Left ventricle myocardium inferior (tissue), 1 donor: ENCODE measurements at regions not wholly inside any gene's neighbourhood (a gene's known extent, or its start where the extent isn't known, plus 50 kb on each side); places are given as distances from the start of the nearest gene placed in this dataset.

ENCODE experiments used
- DNase-seq: peaks from one replicate; pipeline ENCODE4 v3.0.0-alpha.2; 2020
- H3K27ac ChIP-seq: fragments of 200-600 bp; replicated peaks from 2 replicates; pipeline ENCODE4 v1.8.0; 2021
- H3K27me3 ChIP-seq: fragments of 200-600 bp; 2 replicates; pipeline ENCODE4 v1.8.0; 2021; ENCODE audit warnings: low read depth
- H3K36me3 ChIP-seq: fragments of 200-600 bp; 2 replicates; pipeline ENCODE4 v1.8.0; 2021
- H3K4me1 ChIP-seq: fragments of 200-600 bp; 2 replicates; pipeline ENCODE4 v1.8.0; 2021
- H3K4me3 ChIP-seq: fragments of 200-600 bp; 2 replicates; pipeline ENCODE4 v1.8.0; 2021; ENCODE audit warnings: mild to moderate bottlenecking, moderate library complexity
- H3K9me3 ChIP-seq: fragments of 200-600 bp; replicated peaks from 2 replicates; pipeline ENCODE4 v1.8.0; 2021
- intact Hi-C: fragments of 100-400 bp; cut with micrococcal nuclease; formaldehyde crosslinking; loops from one replicate; pipeline ENCODE4 v1.11.0; 2022
- TF ChIP-seq, protein P1 (sequence below): fragments of 200-600 bp; IDR thresholded peaks from 2 replicates; pipeline ENCODE4 v1.8.0; 2021; ENCODE audit warnings: antibody characterized with exemption, mild to moderate bottlenecking, borderline replicate concordance
- donor health status: DM: no; HTN: yes; CAD: no; lungs with severe emphysema.

DNA sequence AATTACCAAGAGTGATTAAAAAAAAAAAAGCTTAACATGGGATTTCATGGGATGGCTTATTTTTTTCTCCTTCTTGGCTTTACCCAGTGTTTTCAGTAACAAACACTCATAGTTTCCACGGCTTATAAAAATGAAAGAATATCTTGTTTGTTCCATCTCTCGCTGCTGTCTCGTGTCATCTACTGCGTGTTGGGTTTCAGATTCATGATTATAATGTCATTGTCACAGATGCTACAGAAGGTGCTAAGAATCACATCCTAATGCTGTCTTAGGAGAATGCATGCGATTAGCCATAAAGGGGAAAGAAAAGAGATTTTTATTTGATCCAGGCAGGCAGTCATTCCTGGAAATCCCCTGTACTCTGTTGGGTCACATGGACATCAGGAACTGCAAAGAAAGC is 1267.6 kb upstream of the TMEM132C start:
- Histone ChIP-seq H3K27me3 (peaks cover 42% of the 10 kb centered on the region), H3K27ac (no peak overlapping the region), H3K9me3 (no peaks in the 10 kb centered on the region), H3K36me3 (no peaks in the 10 kb centered on the region), H3K4me3 (no peak overlapping the region), H3K4me1 (no peaks in the 10 kb centered on the region)
- no peak for DNase-seq
- TF ChIP-seq, protein P1, sequence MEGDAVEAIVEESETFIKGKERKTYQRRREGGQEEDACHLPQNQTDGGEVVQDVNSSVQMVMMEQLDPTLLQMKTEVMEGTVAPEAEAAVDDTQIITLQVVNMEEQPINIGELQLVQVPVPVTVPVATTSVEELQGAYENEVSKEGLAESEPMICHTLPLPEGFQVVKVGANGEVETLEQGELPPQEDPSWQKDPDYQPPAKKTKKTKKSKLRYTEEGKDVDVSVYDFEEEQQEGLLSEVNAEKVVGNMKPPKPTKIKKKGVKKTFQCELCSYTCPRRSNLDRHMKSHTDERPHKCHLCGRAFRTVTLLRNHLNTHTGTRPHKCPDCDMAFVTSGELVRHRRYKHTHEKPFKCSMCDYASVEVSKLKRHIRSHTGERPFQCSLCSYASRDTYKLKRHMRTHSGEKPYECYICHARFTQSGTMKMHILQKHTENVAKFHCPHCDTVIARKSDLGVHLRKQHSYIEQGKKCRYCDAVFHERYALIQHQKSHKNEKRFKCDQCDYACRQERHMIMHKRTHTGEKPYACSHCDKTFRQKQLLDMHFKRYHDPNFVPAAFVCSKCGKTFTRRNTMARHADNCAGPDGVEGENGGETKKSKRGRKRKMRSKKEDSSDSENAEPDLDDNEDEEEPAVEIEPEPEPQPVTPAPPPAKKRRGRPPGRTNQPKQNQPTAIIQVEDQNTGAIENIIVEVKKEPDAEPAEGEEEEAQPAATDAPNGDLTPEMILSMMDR: no peak
- intact Hi-C loops: no loop called here

DNA sequence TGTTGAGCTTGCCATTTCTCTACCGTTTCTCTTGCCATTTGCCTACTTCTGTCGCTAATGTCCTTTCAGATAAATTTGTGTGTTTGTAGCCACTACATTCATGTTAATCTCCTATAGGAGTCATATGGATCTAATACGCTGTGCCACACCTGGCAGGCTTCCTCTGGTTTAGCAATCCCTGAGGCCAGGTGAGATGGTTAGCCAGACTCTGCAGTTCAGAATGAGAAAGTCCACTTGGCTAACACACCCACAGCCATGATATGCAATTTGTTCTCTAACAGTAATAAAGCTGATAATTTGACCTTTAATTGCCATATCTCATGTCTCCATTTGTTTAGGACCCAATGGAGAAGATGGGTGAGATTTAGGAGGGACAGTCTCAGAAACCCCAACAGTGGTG is 1261.6 kb upstream of the TMEM132C start:
- Histone ChIP-seq H3K27ac (no peak overlapping the region), H3K4me1 (no peaks in the 10 kb centered on the region), H3K4me3 (no peak overlapping the region), H3K27me3 (peaks cover 18% of the 10 kb centered on the region), H3K9me3 (no peaks in the 10 kb centered on the region), H3K36me3 (no peaks in the 10 kb centered on the region)
- TF ChIP-seq, protein P1: no peak
- intact Hi-C loops: no loop called here
- no peak for DNase-seq

DNA sequence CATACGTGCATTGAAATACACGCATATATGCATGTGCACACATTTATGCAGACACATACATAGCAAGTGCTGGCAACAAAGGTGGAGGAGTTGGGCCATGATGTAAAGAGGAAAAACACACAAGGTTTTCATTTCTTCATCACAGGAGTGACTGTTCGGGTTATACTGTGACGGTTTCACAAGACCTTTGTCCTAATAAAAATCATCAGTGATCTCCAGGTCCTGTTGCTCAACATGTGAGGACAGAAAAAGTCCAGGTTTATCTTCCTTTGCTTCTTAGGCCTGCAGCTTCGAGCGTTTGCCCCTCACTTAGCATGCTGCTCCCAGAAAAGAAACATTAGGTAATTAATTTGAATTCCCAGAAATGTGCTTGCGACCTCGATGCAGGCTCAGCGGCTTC is 1260.0 kb upstream of the TMEM132C start:
- no peak overlapping the region for H3K4me3 ChIP-seq
- H3K9me3 ChIP-seq: no peaks in the 10 kb centered on the region
- no peak overlapping the region for H3K27ac ChIP-seq
- no peak for DNase-seq
- no peaks in the 10 kb centered on the region for H3K4me1 ChIP-seq
- peaks cover 19% of the 10 kb centered on the region for H3K27me3 ChIP-seq
- H3K36me3 ChIP-seq: no peaks in the 10 kb centered on the region
- intact Hi-C loops: no loop called here
- TF ChIP-seq, protein P1: no peak

DNA sequence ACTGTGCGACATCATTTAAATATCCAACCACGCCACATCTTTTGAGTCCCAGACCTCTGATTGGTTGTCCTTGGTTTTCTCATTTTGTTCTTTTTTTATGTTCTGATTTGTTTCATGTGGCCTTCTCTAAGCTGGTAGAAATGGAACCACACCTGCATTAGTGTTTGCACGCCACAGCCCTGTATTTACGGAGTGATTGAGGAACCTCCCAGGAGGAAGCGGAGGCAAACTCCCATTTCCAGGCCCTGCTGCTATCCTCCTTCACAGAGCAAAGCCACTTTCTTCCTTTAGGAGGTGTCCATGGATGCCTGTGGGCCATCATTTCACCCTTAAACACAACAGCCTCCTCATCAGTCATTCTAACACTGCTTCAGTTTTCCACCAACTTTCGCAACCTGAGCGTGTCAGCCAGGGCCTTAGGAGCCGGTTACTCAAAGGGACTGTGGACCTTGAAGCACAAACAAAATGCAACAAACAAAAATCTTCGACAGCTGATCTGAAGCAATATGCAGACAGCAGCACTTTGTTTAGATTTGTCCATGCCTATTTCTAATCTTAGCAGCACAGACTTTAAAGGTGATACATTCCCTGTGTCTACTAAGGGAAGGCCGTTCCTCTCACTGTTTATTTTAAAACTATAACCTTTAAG is 1258.1 kb upstream of the TMEM132C start:
- Histone ChIP-seq H3K36me3 (no peaks in the 10 kb centered on the region), H3K4me1 (no peaks in the 10 kb centered on the region), H3K27ac (no peak overlapping the region), H3K27me3 (peaks cover 31% of the 10 kb centered on the region), H3K4me3 (no peak overlapping the region), H3K9me3 (no peaks in the 10 kb centered on the region)
- TF ChIP-seq, protein P1: no peak
- DNase-seq: no peak
- intact Hi-C loops: no loop called here

DNA sequence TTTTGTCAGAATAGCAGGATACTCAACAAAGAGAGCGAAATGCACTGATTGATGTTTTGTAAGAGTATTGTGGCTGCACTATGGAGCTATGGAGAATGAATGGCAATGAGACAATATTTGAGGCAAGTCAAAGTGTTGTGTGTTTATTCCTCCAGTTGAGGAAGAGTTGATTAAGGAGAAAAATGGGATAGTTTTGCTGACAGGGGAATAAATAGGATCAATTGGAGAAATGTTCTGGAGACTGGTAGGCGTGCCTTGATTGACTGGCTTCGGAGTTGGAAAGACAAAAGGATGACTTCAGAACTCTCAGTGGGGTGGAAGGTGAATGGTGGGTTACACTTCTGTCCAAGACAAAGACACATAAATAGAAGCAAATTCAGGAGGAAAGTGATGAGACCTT is 1254.9 kb upstream of the TMEM132C start:
- peaks cover 28% of the 10 kb centered on the region for H3K27me3 ChIP-seq
- intact Hi-C loops: no loop called here
- DNase-seq: no peak
- H3K36me3 ChIP-seq: no peaks in the 10 kb centered on the region
- H3K9me3 ChIP-seq: no peaks in the 10 kb centered on the region
- TF ChIP-seq, protein P1: no peak
- H3K4me3 ChIP-seq: no peak overlapping the region
- no peak overlapping the region for H3K27ac ChIP-seq
- H3K4me1 ChIP-seq: no peaks in the 10 kb centered on the region
